Endothelial cell of umbilical vein (primary cell): ENCODE measurements at regions not wholly inside any gene's neighbourhood (a gene's known extent, or its start where the extent isn't known, plus 50 kb on each side); places are given as distances from the start of the nearest gene placed in this dataset.
A peak's percentile ranks its signal among the peaks of the same experiment; 100 is the strongest.

Experiments used
- BruUV-seq: library from RNA; stranded (reverse); fragments of 400-500 nt; replicated peaks from 2 replicates; lab custom pipeline; 2021; lab: Mats Ljungman, UMichigan
- CTCF ChIA-PET: fragments of 300-600, 350-600 bp; sonication (Branson Sonifier 250); formaldehyde crosslinking; loops from one replicate; lab custom pipeline; 2021; ENCODE audit warnings: antibody characterized with exemption, inconsistent platforms; lab: Charles Lee
- POLR2A ChIA-PET: fragments of 300-600, 350-600 bp; sonication (Branson Sonifier 250); formaldehyde crosslinking; loops from one replicate; lab custom pipeline; 2021; ENCODE audit warnings: antibody characterized with exemption, inconsistent platforms; lab: Charles Lee
- DNase-seq: peaks from one replicate; pipeline ENCODE4 v3.0.0-alpha.2; 2011; ENCODE audit warnings: low read depth, low spot score
- FAIRE-seq: peaks from 2 replicates; lab custom pipeline; 2011; peaks lifted over from hg19 to GRCh38; lab: Jason Lieb, UNC
- H2AFZ ChIP-seq: 2 replicates; pipeline ENCODE4 v1.6.0; 2012; ENCODE audit warnings: low read depth, low read length, control low read depth, inconsistent platforms
- H3K27ac ChIP-seq: 2 replicates; pipeline ENCODE4 v1.5.1; 2011; ENCODE audit warnings: low read depth, mild to moderate bottlenecking, control low read depth, low read length, moderate library complexity; ENCODE audit not compliant: insufficient read depth
- H3K27me3 ChIP-seq, 2 experiments: 2 replicates each; pipeline versions ENCODE4 v1.6.0 to v1.6.1; 2011; ENCODE audit warnings: low read length in 2 of 2, mixed read lengths in 1 of 2; ENCODE audit not compliant: control insufficient read depth in 2 of 2, insufficient read depth in 2 of 2
- H3K36me3 ChIP-seq, 2 experiments: 2 replicates in 1 of 2; 3 replicates in 1 of 2; pipeline ENCODE4 v1.5.1; 2011; ENCODE audit warnings: low read length in 2 of 2, mild to moderate bottlenecking in 1 of 2, moderate library complexity in 1 of 2; ENCODE audit not compliant: control insufficient read depth in 2 of 2, insufficient read depth in 2 of 2; ENCODE audit errors: extremely low read depth in 1 of 2
- H3K4me1 ChIP-seq: 3 replicates; pipeline ENCODE4 v1.5.1; 2011; ENCODE audit warnings: mild to moderate bottlenecking, low read length; ENCODE audit not compliant: control insufficient read depth, insufficient read depth; ENCODE audit errors: extremely low read depth
- H3K4me2 ChIP-seq: 2 replicates; pipeline ENCODE4 v1.6.1; 2011; ENCODE audit warnings: low read length, control low read depth, mixed read lengths; ENCODE audit not compliant: insufficient read depth
- H3K4me3 ChIP-seq, 3 experiments: fragments of 200-600 bp in 1 of 3; sonication (generic), shearing (Covaris generic) in 1 of 3; replicated peaks in 1 of 3; 2 replicates each; pipeline ENCODE4 v1.5.1; 2011 to 2016; ENCODE audit warnings: control low read depth in 3 of 3, low read length in 3 of 3, mild to moderate bottlenecking in 2 of 3, inconsistent platforms in 1 of 3, low read depth in 1 of 3, moderate library complexity in 1 of 3; ENCODE audit not compliant: insufficient read depth in 1 of 3
- H3K79me2 ChIP-seq: 2 replicates; pipeline ENCODE4 v1.6.0; 2012; ENCODE audit warnings: low read length, inconsistent platforms; ENCODE audit not compliant: control insufficient read depth, insufficient read depth
- H3K9ac ChIP-seq: replicated peaks from 2 replicates; pipeline ENCODE3; 2011; ENCODE audit warnings: low read length, control low read depth; ENCODE audit not compliant: insufficient read depth; ENCODE audit errors: extremely low read depth
- H3K9me1 ChIP-seq: replicated peaks from 3 replicates; pipeline ENCODE4 v1.6.0; 2011; ENCODE audit warnings: mild to moderate bottlenecking, low read length; ENCODE audit not compliant: control insufficient read depth, insufficient read depth; ENCODE audit errors: extremely low read depth
- H3K9me3 ChIP-seq: replicated peaks from 2 replicates; pipeline ENCODE4 v1.5.1; 2012; ENCODE audit warnings: low read length, inconsistent platforms; ENCODE audit not compliant: control insufficient read depth, insufficient read depth
- H4K20me1 ChIP-seq: replicated peaks from 2 replicates; pipeline ENCODE3; 2011; ENCODE audit warnings: mild to moderate bottlenecking, low read length; ENCODE audit not compliant: control insufficient read depth, insufficient read depth; ENCODE audit errors: extremely low read depth
- CTCF ChIP-seq, 2 donors: IDR thresholded peaks; 1 replicate in 1 of 2; 2 replicates in 1 of 2; pipeline ENCODE4 v1.5.1; 2011; ENCODE audit warnings: low read length in 2 of 2, mild to moderate bottlenecking in 2 of 2, moderate library complexity in 2 of 2, control low read depth in 1 of 2, inconsistent platforms in 1 of 2, low read depth in 1 of 2; ENCODE audit not compliant: insufficient read depth in 1 of 2; ENCODE audit errors: extremely low read depth in 1 of 2
- EZH2 ChIP-seq: IDR thresholded peaks from 2 replicates; pipeline ENCODE4 v1.6.1; 2012; ENCODE audit warnings: borderline replicate concordance, low read depth, mild to moderate bottlenecking, moderate library complexity, low read length, inconsistent platforms; ENCODE audit not compliant: severe bottlenecking
- FOS ChIP-seq: IDR thresholded peaks from 2 replicates; pipeline ENCODE4 v1.6.1; 2011; ENCODE audit warnings: mild to moderate bottlenecking, low read length, moderate library complexity, borderline replicate concordance; ENCODE audit not compliant: insufficient read depth
- GATA2 ChIP-seq: IDR thresholded peaks from 2 replicates; pipeline ENCODE4 v1.7.0; 2011; ENCODE audit warnings: low read depth, mild to moderate bottlenecking, moderate library complexity, mixed read lengths, low read length; ENCODE audit not compliant: insufficient read length, insufficient read depth
- JUN ChIP-seq: IDR thresholded peaks from 2 replicates; pipeline ENCODE4 v1.6.1; 2011; ENCODE audit warnings: borderline replicate concordance, low read depth; ENCODE audit not compliant: insufficient read length, insufficient read depth
- MAX ChIP-seq: IDR thresholded peaks from 2 replicates; pipeline ENCODE4 v1.6.1; 2011; ENCODE audit not compliant: insufficient read depth, insufficient read length
- MYC ChIP-seq: IDR thresholded peaks from one replicate; pipeline ENCODE4 v1.6.1; 2011; ENCODE audit warnings: mild to moderate bottlenecking, low read depth, low read length
- POLR2A ChIP-seq: IDR thresholded peaks from 2 replicates; pipeline ENCODE4 v1.6.1; 2012; ENCODE audit warnings: low read depth, mild to moderate bottlenecking, control low read depth, low read length
- POLR2AphosphoS5 ChIP-seq: IDR thresholded peaks from 2 replicates; pipeline ENCODE4 v1.6.1; 2012; ENCODE audit warnings: low read depth, mild to moderate bottlenecking, control low read depth, low read length, moderate library complexity; ENCODE audit not compliant: insufficient read depth
- dilution Hi-C: fragments of 300-500 bp; cut with MboI; formaldehyde crosslinking; loops from one replicate; pipeline ENCODE4 v1.15.0; 2019; ENCODE audit warnings: low sequenced_read_pairs; ENCODE audit not compliant: extremely low pct_ligation_motif_present
- intact Hi-C: fragments of 100-400 bp; cut with micrococcal nuclease; formaldehyde crosslinking; loops from one replicate; pipeline ENCODE4 v1.10.0; 2022

- Histone ChIP-seq H3K9ac (no peak overlapping the region), H3K4me1 (no peaks in the 10 kb centered on the region), H2AFZ (no peak overlapping the region), H3K36me3 (no peaks in the 10 kb centered on the region), H3K27me3 (no peaks in the 10 kb centered on the region), H3K9me1 (no peaks in the 10 kb centered on the region), H3K4me2 (no peak overlapping the region), H3K79me2 (no peaks in the 10 kb centered on the region), H4K20me1 (no peaks in the 10 kb centered on the region), H3K27ac (no peak overlapping the region), H3K4me3 (no peak overlapping the region), H3K9me3 (no peaks in the 10 kb centered on the region)
- dilution Hi-C loops (no loop called here), intact Hi-C loops (no loop called here)
- ChIA-PET POLR2A (no interaction called here), CTCF (interaction anchor here (2.0 kb wide), 1 partner anchor 25 kb away, joined by 4 read pairs; no protein-coding TSS in a partner anchor)
- FAIRE-seq, result no peak
- TF ChIP-seq EZH2 (no peak), MYC (no peak), JUN (no peak), POLR2A (no peak), FOS (no peak), POLR2AphosphoS5 (no peak), CTCF (IDR thresholded peaks at IDR 0.05; ENCODE audit: extremely low read depth in 1 of 2, insufficient read depth in 1 of 2, low read depth in 1 of 2, low read length in 2 of 2) (no peak), MAX (no peak), GATA2 (no peak)
- no TSS peak for BruUV-seq
- DNase-seq, result peak; percentile 18
These were observed 96.6 kb upstream of the GUCY1A1 start for GRCh38 chr4:155569960-155570515.
